NB4 (cell line): ENCODE measurements at regions not wholly inside any gene's neighbourhood (a gene's known extent, or its start where the extent isn't known, plus 50 kb on each side); places are given as distances from the start of the nearest gene placed in this dataset.
"Not testable (repeated sequence)": the region's sequence is repeated elsewhere in the genome, so short reads cannot be mapped to it uniquely, and the experiment has no call there.

Experiments
- DNase-seq: peaks from one replicate; pipeline ENCODE4 v3.0.0; 2010; ENCODE audit warnings: low read depth
- H3K4me3 ChIP-seq: one replicate; pipeline ENCODE4 v1.5.1; 2011; ENCODE audit warnings: mild to moderate bottlenecking, low read depth, low read length, moderate library complexity
- MAX ChIP-seq: IDR thresholded peaks from 2 replicates; pipeline ENCODE4 v1.6.1; 2011; ENCODE audit warnings: low read depth, low read length
- MYC ChIP-seq: IDR thresholded peaks from 2 replicates; pipeline ENCODE4 v1.6.1; 2011; ENCODE audit warnings: low read depth, low read length
- POLR2A ChIP-seq: IDR thresholded peaks from 2 replicates; pipeline ENCODE4 v1.6.1; 2011; ENCODE audit warnings: mild to moderate bottlenecking; ENCODE audit not compliant: insufficient read length; ENCODE audit errors: extremely low read depth
- TF ChIP-seq, protein P1 (sequence below): IDR thresholded peaks from one replicate; pipeline ENCODE4 v1.5.1; 2012; ENCODE audit warnings: low read depth, low read length

DNA sequence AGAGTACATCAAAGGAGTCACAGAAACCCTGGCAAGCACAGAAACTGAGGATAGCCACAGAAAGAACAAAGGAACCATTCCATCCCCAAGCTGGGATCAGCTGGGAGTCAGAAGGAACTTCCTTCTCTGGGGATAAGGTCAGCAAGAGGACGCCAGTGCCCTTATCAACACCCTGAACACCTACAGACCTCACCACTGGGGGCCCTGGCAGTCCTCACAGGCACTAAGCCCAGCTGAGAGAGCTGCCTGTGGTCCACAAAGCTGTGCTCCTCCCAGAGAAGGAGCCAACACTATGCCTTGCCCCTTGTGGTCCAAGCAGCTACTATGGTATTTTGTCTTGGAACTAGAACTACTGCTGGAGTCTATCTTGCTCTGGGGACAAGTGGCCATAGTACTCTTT lies 171.1 kb upstream of the CCDC196 start:
- TF ChIP-seq, protein P1, sequence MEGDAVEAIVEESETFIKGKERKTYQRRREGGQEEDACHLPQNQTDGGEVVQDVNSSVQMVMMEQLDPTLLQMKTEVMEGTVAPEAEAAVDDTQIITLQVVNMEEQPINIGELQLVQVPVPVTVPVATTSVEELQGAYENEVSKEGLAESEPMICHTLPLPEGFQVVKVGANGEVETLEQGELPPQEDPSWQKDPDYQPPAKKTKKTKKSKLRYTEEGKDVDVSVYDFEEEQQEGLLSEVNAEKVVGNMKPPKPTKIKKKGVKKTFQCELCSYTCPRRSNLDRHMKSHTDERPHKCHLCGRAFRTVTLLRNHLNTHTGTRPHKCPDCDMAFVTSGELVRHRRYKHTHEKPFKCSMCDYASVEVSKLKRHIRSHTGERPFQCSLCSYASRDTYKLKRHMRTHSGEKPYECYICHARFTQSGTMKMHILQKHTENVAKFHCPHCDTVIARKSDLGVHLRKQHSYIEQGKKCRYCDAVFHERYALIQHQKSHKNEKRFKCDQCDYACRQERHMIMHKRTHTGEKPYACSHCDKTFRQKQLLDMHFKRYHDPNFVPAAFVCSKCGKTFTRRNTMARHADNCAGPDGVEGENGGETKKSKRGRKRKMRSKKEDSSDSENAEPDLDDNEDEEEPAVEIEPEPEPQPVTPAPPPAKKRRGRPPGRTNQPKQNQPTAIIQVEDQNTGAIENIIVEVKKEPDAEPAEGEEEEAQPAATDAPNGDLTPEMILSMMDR, result no peak
- TF ChIP-seq MYC, result no peak
- TF ChIP-seq MAX, result no peak
- no peak for TF ChIP-seq POLR2A
- DNase-seq, result no peak

GRCh38 chr14:66315548-66315947 lies 170.6 kb upstream of the CCDC196 start:
- DNase-seq, result no peak
- no peak for TF ChIP-seq MYC
- no peak for TF ChIP-seq POLR2A
- TF ChIP-seq, protein P1, result no peak
- TF ChIP-seq MAX, result no peak
- no peak overlapping the region for H3K4me3 ChIP-seq

More for the DNA sequence above, 171.1 kb upstream of the CCDC196 start:
- H3K4me3 ChIP-seq, result no peak overlapping the region

GRCh38 chr14:66322564-66322963 lies 163.6 kb upstream of the CCDC196 start:
- no peak for DNase-seq
- H3K4me3 ChIP-seq, result no peak overlapping the region
- TF ChIP-seq MYC, result no peak
- TF ChIP-seq POLR2A, result no peak
- no peak for TF ChIP-seq MAX
- TF ChIP-seq, protein P1, result no peak

GRCh38 chr14:66330228-66330627 lies 155.9 kb upstream of the CCDC196 start:
- no peak overlapping the region for H3K4me3 ChIP-seq
- no peak for DNase-seq
- TF ChIP-seq MYC, result no peak
- TF ChIP-seq, protein P1, result no peak
- no peak for TF ChIP-seq MAX
- TF ChIP-seq POLR2A, result no peak

DNA sequence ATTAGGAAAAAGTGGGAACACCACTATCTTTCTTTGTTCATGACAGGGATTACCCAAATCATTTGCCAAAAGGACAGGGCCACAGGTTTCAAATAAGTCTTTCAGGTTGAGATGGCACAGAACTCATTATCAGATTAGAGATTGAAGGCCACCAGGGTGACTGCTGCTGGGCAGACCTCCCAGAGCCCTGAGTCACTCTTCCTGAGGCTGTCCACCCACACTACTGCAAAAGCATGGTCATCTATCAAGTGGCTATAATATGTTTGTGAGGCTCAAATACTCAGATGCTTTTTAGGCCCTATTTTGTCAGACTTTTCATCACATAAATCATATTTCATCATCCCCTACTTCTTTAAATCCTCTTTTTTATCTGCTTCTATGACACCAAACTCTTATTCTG lies 155.3 kb upstream of the CCDC196 start:
- no peak for TF ChIP-seq MYC
- TF ChIP-seq POLR2A, result no peak
- TF ChIP-seq MAX, result no peak
- TF ChIP-seq, protein P1, result no peak
- no peak overlapping the region for H3K4me3 ChIP-seq
- DNase-seq, result no peak

- not testable (repeated sequence) for DNase-seq, H3K4me3 ChIP-seq
These were observed 152.9 kb upstream of the CCDC196 start for GRCh38 chr14:66333293-66333692.
